Central memory CD8-positive, alpha-beta T cell (primary cell): ENCODE measurements at regions not wholly inside any gene's neighbourhood (a gene's known extent, or its start where the extent isn't known, plus 50 kb on each side); places are given as distances from the start of the nearest gene placed in this dataset.

Source experiments
- ATAC-seq: fragments of 150-1000 bp; cut with Tn5 transposase; replicated peaks from 2 replicates; pipeline ENCODE4 v1.10.0; 2022; ENCODE audit warnings: mild to moderate bottlenecking, moderate FRiP score, moderate number of reproducible peaks; ENCODE audit not compliant: poor library complexity, severe bottlenecking; ENCODE audit errors: extremely low read depth
- DNase-seq, 2 donors: peaks; one replicate each; pipeline ENCODE4 v3.0.0; 2021; ENCODE audit warnings: low spot score in 2 of 2
- H3K27ac Mint-ChIP-seq: one replicate; pipeline ENCODE4 v1.8.0; 2022; ENCODE audit warnings: low read depth, mild to moderate bottlenecking, moderate library complexity, mixed read lengths
- H3K27me3 Mint-ChIP-seq: one replicate; pipeline ENCODE4 v1.8.0; 2022; ENCODE audit warnings: mixed read lengths
- H3K36me3 Mint-ChIP-seq: one replicate; pipeline ENCODE4 v1.8.0; 2022; ENCODE audit warnings: mild to moderate bottlenecking, moderate library complexity, mixed read lengths; ENCODE audit not compliant: insufficient read depth
- H3K4me1 Mint-ChIP-seq: one replicate; pipeline ENCODE4 v1.8.0; 2022; ENCODE audit warnings: mixed read lengths
- H3K4me3 Mint-ChIP-seq: one replicate; pipeline ENCODE4 v1.8.0; 2022; ENCODE audit warnings: mild to moderate bottlenecking, moderate library complexity, mixed read lengths
- H3K9me3 Mint-ChIP-seq: one replicate; pipeline ENCODE4 v1.8.0; 2022; ENCODE audit warnings: mixed read lengths

DNA sequence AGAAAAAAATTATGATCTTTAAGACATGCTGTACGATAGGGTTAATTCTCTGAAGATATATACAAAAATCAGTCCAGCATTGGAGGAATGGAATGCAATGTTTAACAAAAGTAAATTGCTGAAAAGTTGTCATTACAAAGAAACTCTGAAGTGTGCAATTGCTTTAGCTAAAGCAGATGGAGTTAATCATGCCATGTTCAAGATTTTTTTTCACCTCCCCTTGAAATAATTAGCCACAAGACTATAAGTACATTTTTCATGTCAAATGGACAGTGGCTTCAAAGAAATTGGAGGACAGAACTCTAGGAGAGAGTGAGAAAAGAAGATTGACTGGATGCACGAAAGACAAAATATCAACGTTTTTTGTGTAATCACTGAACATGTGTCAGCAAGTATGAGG, 63.1 kb upstream of the MEOX2 start:
- peaks cover 11% of the 10 kb centered on the region for H3K9me3 Mint-ChIP-seq
- H3K4me1 Mint-ChIP-seq = no peaks in the 10 kb centered on the region
- no peak overlapping the region for H3K4me3 Mint-ChIP-seq
- no peak for ATAC-seq
- no peaks in the 10 kb centered on the region for H3K27me3 Mint-ChIP-seq
- no peak for DNase-seq
- no peaks in the 10 kb centered on the region for H3K36me3 Mint-ChIP-seq
- H3K27ac Mint-ChIP-seq = no peak overlapping the region

DNA sequence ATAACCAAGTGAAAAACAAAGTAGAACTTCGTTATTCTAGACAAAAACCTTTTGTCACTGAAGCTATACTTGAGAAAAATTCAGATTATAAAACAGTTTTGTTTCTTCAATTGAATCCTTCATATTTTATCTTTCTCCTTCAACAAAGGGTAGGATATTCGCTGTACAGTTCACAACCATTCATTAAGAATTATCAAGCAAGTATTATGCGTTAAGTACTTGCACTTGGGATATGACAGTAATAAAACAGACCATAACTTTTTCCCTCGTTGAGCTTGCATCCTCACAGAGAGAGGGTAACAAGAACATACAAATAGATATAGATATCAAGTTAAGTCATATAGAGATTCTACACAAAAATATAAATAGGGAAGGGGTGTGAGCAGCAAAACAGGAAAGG, 61.2 kb upstream of the MEOX2 start:
- Mint-ChIP-seq H3K27ac (no peak overlapping the region), H3K36me3 (no peaks in the 10 kb centered on the region), H3K27me3 (no peaks in the 10 kb centered on the region), H3K9me3 (peaks cover 11% of the 10 kb centered on the region), H3K4me1 (no peaks in the 10 kb centered on the region), H3K4me3 (no peak overlapping the region)
- DNase-seq = no peak
- ATAC-seq = no peak

DNA sequence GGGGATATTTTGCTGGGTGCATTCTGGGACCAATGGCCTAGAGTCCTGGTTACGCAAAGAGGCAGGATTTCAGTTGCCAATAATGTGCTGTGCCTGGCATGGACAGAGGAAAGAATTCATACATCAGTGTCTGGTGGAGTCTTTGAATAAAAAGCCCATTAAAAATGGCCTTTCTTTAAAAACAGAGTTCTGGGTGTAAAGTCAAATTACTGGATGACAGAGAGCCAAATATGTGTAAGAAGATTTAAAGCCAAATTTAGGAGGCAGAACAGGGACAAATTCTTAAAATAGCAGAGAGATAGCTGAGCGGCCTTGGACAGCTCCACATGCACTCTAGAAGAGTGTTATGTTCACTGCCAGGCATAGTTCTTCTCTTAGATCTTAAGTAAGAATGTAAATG, 60.8 kb upstream of the MEOX2 start:
- H3K36me3 Mint-ChIP-seq = no peaks in the 10 kb centered on the region
- H3K27me3 Mint-ChIP-seq = no peaks in the 10 kb centered on the region
- H3K9me3 Mint-ChIP-seq = peaks cover 13% of the 10 kb centered on the region
- H3K4me3 Mint-ChIP-seq = no peak overlapping the region
- H3K4me1 Mint-ChIP-seq = no peaks in the 10 kb centered on the region
- DNase-seq = no peak
- H3K27ac Mint-ChIP-seq = no peak overlapping the region
- ATAC-seq = no peak

DNA sequence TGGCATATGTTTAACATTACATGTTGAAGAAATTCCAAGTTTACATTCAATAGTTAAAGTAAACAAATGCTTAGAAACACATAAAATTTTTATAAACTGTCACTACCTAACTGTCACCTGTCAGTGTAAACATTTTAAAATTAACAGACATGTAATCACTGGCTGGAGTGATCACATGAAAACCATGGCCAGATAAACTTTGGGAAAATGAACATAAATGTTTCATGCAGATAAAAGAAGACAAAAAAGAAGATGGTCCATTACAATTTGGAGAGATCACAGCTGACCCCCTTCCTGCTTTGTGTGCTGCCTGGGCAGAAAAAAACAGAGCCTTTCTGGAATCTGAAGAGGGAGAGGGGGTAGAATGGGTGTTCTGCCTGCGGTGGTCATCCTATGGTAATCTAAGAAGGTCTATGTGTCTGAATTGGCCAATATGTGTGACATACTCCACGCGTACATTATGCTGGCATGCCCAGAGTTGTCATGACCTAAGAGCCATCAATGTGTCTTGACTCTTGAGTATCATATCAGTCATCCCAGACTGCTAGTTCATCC, 57.5 kb upstream of the MEOX2 start:
- Mint-ChIP-seq H3K27me3 (no peaks in the 10 kb centered on the region), H3K27ac (no peak overlapping the region), H3K36me3 (no peaks in the 10 kb centered on the region), H3K4me1 (no peaks in the 10 kb centered on the region), H3K9me3 (peaks cover 12% of the 10 kb centered on the region), H3K4me3 (no peak overlapping the region)
- ATAC-seq (no peak), DNase-seq (no peak)

DNA sequence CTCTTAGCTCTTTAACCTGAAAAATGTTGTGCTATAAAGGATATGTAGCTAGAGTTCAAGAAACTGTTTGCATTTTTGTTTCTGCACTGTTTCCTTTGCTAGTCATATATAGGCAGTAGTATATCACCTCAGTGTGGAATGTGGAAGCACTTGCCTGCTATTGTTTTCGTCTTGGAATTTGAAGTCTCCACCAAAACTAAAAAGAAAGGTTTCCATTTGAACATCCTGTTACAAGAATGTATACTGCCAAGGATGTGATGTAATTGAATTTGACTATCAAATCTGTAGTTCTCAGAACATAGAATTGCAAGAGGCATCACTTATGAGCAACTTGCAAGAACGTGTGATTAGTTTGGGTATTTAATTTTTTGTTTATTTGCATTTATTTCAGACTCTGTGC, 51.1 kb upstream of the MEOX2 start:
- ATAC-seq = no peak
- H3K4me1 Mint-ChIP-seq = no peaks in the 10 kb centered on the region
- H3K36me3 Mint-ChIP-seq = no peaks in the 10 kb centered on the region
- no peak overlapping the region for H3K4me3 Mint-ChIP-seq
- peaks cover 12% of the 10 kb centered on the region for H3K9me3 Mint-ChIP-seq
- no peak overlapping the region for H3K27ac Mint-ChIP-seq
- DNase-seq = no peak
- H3K27me3 Mint-ChIP-seq = no peaks in the 10 kb centered on the region
